ENCODE measurements at regions not wholly inside any gene's neighbourhood (a gene's known extent, or its start where the extent isn't known, plus 50 kb on each side); places are given as distances from the start of the nearest gene placed in this dataset.
"Not testable (repeated sequence)": the region's sequence is repeated elsewhere in the genome, so short reads cannot be mapped to it uniquely, and the experiment has no call there.

- DNase-seq (no peak), ATAC-seq (no peak)
- TF ChIP-seq CTCF (IDR thresholded peaks at IDR 0.05) = no peak
- Histone ChIP-seq H3K4me3 (no peak overlapping the region), H3K27me3 (ENCODE audit: insufficient read depth in 3 of 3, low read length in 2 of 3) (peaks cover 0 to 2% (median 0%) of the 10 kb centered on the region in 3 donors), H3K4me1 (no peaks in the 10 kb centered on the region), H3K27ac (no peak overlapping the region), H3K9me3 (no peaks in the 10 kb centered on the region), H3K36me3 (ENCODE audit: insufficient read depth in 1 of 2, low read depth in 1 of 2) (no peaks in the 10 kb centered on the region)
- intact Hi-C loops (cut with DNase I) = no loop called here
- 52 to 59% (median 54%) methylated on average over 4 of the region's 4 CpGs for WGBS, 3 donors
Measured at GRCh38 chr2:133871545-133872209, 303.4 kb upstream of the NCKAP5 start.

DNA sequence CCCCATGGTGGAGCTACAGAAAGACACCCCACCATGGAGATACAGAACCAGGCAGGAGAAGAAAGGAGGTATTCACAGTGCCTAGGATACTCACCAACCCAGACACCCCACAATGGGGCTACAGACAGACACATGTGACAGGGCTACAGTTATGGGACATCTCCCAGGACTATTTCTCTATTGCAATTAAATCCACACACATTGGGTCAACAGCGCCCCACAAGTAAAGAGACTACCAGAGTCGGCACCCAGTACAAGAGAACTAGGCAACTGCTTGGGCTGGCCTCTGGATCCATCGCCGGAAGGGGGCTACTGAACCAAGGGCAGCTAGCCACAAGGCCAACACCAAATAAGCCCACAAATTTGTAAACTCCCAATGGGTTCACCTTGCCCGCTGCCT, 310.1 kb upstream of the NCKAP5 start:
- no peaks in the 10 kb centered on the region for H3K4me1 ChIP-seq
- H3K9me3 ChIP-seq = no peaks in the 10 kb centered on the region
- no peaks in the 10 kb centered on the region for H3K36me3 ChIP-seq (ENCODE audit: insufficient read depth in 1 of 2, low read depth in 1 of 2)
- DNase-seq = no peak
- no peak for ATAC-seq
- H3K4me3 ChIP-seq = no peak overlapping the region
- intact Hi-C loops (cut with DNase I) = no loop called here
- no peak for TF ChIP-seq CTCF (IDR thresholded peaks at IDR 0.05)
- 87 to 97% (median 93%) methylated on average over 5 of the region's 5 CpGs for WGBS, 3 donors
- no peak overlapping the region for H3K27ac ChIP-seq
- peaks cover 0 to 9% (median 2%) of the 10 kb centered on the region in 3 donors for H3K27me3 ChIP-seq (ENCODE audit: insufficient read depth in 3 of 3, low read length in 2 of 3)

DNA sequence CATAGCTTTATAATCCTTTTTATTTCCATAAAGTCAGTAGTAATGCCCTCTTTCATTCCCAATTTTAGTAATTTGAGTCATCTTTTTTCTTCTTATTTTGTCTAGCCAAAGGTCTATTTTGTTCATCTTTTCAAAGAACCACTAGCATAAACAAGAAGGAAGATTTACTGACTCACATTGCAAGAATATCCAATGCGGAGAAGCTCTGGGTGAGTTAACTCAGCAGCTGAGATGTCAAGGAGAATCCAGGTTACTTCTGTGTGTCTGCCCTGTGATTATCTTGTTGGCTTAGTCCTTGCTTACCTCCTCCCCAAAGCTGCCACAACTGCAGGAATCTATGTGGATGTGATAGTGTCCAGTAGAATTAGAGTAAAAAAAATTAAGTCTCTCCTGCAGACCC, 311.4 kb upstream of the NCKAP5 start:
- intact Hi-C loops (cut with DNase I) = loop anchor here in 1 of 2 donors (10.0 kb wide), 1 partner anchor 365 kb away; no protein-coding TSS in a partner anchor
- WGBS, 3 donors = 91 to 97% (median 97%) methylated on average over 1 of the region's 1 CpG
- Histone ChIP-seq H3K27me3 (ENCODE audit: insufficient read depth in 3 of 3, low read length in 2 of 3) (peaks cover 0 to 13% (median 2%) of the 10 kb centered on the region in 3 donors), H3K36me3 (ENCODE audit: insufficient read depth in 1 of 2, low read depth in 1 of 2) (no peaks in the 10 kb centered on the region), H3K9me3 (no peaks in the 10 kb centered on the region), H3K4me1 (no peaks in the 10 kb centered on the region), H3K4me3 (no peak overlapping the region), H3K27ac (no peak overlapping the region)
- ATAC-seq (no peak), DNase-seq (no peak)
- no peak for TF ChIP-seq CTCF (IDR thresholded peaks at IDR 0.05)

- ATAC-seq; H3K4me1 ChIP-seq; DNase-seq; H3K4me3 ChIP-seq; H3K9me3 ChIP-seq; H3K36me3 ChIP-seq (ENCODE audit: insufficient read depth in 1 of 2, low read depth in 1 of 2); H3K27ac ChIP-seq: not testable (repeated sequence)
- intact Hi-C loops (cut with DNase I) = loop anchor here in 1 of 2 donors (10.0 kb wide), 1 partner anchor 363 kb away; no protein-coding TSS in a partner anchor
- WGBS, 3 donors = 80 to 86% (median 80%) methylated on average over 4 of the region's 4 CpGs
- H3K27me3 ChIP-seq (ENCODE audit: insufficient read depth in 3 of 3, low read length in 2 of 3) = peaks cover 0 to 13% (median 0%) of the 10 kb centered on the region in 3 donors
Measured at GRCh38 chr2:133882159-133882558, 313.9 kb upstream of the NCKAP5 start.

- H3K9me3 ChIP-seq = no peaks in the 10 kb centered on the region
- intact Hi-C loops (cut with DNase I) = loop anchor here in 1 of 2 donors (5.0 to 10.0 kb wide), 2 partner anchors 232 to 360 kb away; no protein-coding TSS in a partner anchor
- ATAC-seq = no peak
- H3K4me3 ChIP-seq = no peak overlapping the region
- H3K36me3 ChIP-seq (ENCODE audit: insufficient read depth in 1 of 2, low read depth in 1 of 2) = no peaks in the 10 kb centered on the region
- 73 to 83% (median 75%) methylated on average over 2 of the region's 2 CpGs for WGBS, 3 donors
- no peak overlapping the region for H3K27ac ChIP-seq
- H3K4me1 ChIP-seq = no peaks in the 10 kb centered on the region
- H3K27me3 ChIP-seq (ENCODE audit: insufficient read depth in 3 of 3, low read length in 2 of 3) = peaks cover 0 to 13% (median 0%) of the 10 kb centered on the region in 3 donors
- no peak for DNase-seq
- no peak for TF ChIP-seq CTCF (IDR thresholded peaks at IDR 0.05)
Measured at GRCh38 chr2:133884739-133885381, 316.6 kb upstream of the NCKAP5 start.

Measured in psoas muscle (tissue), 7 donors.